ENCODE measurements at regions not wholly inside any gene's neighbourhood (a gene's known extent, or its start where the extent isn't known, plus 50 kb on each side); places are given as distances from the start of the nearest gene placed in this dataset.

DNA sequence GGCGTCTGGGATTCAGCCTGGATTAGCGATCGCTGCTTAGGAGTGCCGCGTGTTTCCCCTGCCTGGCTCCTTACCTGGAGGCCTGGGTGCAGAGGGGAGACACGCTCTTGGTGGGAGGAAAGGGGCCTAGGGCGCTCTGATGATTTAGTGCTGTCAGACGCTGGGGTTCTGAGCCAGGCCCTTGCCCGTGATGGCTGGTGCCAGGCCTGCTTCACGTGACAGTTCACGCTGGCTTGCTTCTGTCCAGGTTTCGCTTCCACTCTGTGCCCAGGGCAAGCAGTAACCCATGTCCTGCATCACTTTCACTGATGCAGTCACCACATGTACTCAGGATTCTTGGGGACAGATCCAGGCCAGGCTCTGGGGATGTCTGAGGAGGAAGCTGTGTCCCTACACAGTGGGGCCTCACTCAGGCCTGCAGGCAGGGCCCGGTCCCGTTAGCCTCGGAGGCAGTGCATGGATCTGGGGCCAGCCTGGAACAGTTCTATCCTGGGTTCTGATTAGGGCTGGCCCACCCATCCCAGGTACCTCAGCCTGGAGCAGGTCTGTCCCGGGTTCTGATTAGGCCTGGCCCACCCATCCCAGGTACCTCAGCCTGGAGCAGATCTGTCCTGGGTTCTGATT is 1220.9 kb downstream of the BRD1 start:
- DNase-seq (ENCODE audit: low read depth, low spot score), result no peak

DNA sequence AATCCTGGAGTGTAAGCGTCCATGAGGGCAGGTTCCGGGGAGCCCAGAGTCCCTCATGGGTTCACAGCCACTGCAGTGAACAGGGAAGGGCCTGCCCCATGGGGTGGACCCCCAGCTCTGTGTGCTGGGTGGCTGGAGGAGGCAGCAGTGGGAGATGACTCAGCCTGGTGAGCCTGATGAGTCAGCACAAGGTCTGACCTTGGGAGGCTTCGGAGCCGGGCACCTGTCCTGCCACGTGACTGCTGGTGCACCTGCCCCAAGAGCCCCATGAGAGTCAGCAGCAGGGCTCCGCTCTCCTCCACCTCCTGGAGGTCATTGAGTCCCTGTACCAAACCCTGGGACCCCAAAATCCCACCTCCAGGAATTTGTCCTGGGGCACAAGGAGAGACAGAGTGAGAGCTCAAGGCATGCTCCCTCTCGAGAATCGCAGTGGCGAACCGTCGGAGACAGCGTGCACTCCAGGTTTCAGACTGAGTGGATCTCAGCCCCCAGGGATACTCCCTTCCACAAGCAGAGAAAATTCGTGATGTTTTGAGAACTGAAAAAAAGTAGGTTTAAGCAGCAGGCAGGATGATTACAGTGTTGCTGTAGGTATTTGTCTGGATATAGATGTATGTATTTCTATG is 1221.7 kb downstream of the BRD1 start:
- no peak for DNase-seq (ENCODE audit: low read depth, low spot score)

DNA sequence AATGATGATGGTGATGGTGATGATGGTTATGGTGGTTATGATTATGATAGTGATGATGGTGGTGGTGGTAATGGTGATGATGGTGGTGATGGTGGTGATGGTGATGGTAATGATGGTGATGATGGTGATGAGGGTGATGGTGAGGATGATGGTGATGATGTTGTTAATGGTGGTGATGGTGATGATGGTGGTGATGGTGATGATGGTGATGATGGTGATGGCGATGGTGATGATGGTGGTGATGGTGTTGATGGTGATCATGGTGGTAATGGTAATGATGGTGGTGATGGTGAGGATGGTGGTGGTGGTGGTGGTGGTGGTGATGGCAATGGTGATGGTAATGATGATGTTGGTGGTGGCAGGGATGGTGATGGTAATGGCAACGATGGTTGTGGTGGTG is 1222.5 kb downstream of the BRD1 start:
- no peak for DNase-seq (ENCODE audit: low read depth, low spot score)

DNA sequence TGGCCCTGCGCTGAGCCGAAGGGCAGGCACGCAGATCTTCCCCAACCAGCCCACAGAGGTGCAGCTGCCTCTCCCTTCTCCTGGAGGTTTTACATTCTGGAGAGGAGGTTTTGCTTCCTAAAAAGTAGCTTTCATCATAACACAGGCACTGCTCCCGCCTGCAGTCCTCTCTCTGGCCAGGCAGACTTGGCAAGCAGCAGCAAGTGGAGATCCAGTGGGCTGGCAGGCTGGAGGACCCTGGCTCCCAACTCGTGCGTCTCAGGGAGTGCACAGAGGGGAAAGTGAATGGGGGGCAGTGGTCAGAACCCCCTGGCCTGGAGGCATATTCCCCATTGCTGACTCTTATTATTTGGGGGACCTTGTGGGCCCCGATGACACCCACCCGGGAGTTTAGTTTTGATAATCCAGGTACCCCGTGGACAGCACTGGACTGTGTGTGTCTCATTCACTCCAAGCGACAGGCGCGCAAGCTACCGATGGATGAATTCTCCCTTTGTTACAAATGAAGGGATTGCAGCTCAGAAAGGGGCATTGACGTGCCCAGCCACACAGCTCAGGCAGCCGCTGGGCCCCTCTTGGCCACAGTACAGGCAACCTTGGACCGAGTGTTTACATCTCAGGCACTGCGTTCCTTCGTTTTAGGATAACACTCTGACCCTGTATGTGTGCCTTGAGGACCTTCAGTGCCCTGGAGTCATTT is 1223.9 kb downstream of the BRD1 start:
- DNase-seq (ENCODE audit: low read depth, low spot score), result no peak

DNA sequence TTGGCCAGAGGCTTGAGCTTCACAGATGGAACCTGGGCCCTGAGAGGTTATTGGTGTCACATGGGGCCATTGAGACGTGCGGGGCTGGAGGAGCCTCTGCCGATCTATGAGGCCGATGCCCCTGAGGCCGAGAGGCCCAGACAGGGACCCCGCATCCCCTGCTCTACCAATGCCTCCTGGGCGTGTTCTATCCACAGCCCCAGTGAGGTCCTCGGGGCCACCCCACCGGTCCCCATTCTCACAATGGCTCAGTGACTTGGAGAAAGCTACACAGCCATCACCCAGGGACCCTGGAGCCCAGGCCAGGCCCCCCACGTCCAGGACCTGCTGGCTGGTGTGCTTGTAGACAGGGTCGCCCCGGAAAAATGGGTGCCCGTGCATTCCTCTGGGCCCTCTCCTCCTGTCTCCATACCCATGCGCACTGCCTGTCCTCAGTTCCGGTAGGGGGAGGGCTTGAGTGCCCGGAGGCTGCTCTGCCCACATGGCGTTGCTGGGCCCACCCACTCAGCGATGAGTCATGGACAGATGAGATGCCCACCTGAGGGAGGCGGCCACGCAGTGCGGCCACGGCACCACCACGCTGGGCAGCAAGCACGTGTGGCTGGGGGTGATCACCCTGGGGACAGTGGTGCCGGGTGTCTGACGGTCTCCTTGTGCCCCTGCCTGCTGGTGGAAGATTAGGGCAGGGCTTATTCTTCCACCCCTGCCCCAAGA is 1224.7 kb downstream of the BRD1 start:
- DNase-seq (ENCODE audit: low read depth, low spot score), result no peak

DNA sequence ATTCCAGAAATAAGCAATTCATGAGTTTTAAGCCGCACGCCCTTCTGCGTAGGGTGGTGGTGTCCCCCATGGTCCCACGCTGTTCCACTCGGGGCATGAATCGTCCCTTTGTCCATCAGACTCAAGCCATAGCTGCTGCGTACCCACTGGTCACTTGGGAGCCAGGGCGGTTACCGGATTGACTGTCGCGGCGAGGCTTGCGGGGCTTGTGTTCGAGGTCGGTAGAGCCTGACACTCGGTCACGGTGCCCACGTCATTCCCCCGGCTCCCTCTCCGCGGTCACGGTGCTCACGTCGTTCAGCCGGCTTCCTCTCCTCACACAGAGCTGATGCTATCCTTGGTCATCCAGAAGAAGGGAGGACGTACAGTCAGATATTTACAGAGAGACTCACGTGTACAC is 1227.0 kb downstream of the BRD1 start:
- DNase-seq (ENCODE audit: low read depth, low spot score), result no peak

DNA sequence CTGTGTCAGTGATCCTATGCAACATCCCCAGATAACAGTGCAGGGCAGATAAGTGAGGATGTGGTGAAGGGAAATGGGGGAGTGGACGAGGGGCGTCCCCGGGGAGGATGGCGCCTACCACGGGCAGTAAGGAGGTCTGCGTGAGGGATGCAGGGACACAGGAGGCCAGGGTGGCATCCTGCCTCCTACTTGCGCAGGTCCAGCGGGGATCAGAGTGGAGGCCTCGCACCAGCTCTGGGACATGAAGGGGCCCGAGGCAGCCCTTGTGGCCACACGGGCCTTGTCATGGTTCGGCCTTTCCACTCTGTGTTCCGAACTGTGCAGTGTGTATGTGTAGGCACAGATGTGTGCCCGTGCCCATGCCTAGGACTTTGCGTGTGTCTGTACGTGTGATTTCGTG is 1227.5 kb downstream of the BRD1 start:
- DNase-seq (ENCODE audit: low read depth, low spot score), result no peak

DNA sequence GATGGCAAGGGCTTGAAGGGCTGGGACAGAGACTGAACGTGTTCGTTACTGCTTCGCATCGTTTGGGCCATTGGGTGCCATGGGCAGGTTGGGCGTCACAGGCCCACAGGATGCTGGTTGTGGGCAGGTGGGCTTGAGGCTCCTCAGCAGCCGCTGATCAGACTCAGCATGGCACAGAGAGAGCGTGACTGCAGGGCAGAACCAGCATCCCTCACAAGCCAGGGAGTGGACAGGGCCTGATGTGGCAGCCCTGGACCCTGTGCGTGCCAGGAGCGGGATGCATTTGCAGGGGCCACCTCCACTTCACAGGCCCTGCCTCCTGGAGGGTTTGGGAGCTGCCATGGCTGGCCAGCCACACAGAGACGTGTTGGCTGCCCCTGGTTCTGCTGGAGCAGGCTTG is 1228.3 kb downstream of the BRD1 start:
- no peak for DNase-seq (ENCODE audit: low read depth, low spot score)

DNA sequence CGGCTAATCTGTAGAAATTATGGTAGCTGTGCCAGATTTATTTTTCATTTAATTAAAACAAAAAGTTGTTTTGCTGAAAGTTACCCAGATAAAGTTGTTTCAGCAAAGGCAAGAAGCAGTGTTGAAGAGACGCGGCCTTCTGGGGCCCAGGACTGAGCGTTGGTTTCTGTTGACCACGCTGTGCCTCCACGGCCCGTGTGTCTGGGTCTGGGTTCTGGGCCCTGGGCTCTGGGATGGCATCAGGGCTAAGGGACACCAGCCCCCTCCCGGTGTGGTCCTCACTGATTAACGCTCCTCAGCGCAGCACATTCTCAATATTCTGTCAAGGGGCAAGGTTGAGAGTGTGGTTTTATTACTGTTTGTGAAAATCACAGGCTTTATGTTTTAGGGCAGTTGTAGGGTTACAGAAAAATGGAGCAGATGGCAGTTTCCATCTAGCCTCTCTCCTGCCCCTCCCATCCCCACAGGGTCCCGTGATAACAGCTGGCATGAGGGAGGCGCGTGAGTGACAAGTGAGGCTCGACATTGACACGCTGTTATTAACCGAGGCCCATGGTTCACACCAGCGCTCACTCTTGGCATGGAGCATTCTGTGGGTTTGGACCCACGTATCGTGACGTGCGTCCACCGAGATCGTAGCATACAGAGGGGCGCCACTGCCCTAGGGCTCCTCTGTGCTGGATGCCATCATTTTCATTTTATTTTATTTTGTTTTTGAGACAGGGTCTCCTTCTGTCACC is 1231.4 kb downstream of the BRD1 start:
- DNase-seq (ENCODE audit: low read depth, low spot score), result no peak

DNA sequence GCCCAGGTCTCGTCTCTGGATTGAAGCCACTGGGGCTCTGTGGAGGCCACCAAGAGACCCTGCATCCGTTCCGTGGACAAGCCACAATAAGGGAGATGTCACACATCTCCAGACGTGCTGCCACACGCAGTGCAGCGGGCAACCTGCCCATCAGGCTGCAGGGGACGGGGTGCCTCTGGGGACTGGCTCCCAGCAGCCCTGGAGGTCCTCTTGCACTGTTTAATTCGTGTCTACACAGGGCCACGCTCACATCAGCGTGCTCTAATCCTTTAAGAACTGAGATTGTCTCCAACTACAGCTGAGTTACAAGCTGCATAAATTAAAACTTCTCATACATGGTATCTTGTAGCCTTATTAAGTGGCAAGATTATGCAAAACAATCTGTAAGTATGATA is 1232.2 kb downstream of the BRD1 start:
- no peak for DNase-seq (ENCODE audit: low read depth, low spot score)

DNA sequence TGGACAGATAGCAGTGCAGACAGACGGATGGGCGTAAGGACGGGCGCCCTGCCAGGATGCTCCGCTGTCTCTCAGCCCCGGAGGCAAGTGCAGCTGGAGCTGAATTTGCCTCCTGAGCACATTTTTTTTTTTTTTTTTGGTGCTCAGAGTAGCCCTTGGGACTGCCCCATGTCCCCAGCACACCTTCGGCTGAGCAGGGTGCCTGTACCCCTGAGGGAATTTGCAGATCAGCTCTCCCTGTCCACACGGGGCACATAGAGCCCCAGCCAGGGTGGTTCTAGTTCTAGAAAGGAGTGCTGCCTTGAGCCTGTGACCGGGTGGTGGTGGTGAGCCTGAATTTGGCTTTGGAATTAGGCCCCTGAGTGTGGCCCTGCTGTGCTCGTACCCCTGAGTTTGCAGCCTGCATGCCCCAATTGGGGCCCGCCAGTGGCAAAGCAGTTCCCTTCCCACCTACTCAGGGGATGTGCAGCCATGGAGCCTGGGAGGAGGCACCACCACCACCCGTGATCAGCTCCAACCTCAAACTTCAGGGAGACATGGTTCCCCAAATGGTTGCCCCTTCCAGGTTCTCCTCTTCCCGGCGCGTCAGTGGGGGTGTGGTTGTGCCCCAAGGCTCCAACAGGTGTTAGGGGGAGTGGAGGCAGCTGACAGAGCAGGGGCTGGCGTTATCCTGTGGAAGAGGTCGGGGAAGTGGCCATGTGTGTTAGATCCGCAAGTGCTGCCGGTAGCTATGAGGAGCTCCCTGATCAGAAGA is 1232.7 kb downstream of the BRD1 start:
- DNase-seq (ENCODE audit: low read depth, low spot score), result no peak

DNA sequence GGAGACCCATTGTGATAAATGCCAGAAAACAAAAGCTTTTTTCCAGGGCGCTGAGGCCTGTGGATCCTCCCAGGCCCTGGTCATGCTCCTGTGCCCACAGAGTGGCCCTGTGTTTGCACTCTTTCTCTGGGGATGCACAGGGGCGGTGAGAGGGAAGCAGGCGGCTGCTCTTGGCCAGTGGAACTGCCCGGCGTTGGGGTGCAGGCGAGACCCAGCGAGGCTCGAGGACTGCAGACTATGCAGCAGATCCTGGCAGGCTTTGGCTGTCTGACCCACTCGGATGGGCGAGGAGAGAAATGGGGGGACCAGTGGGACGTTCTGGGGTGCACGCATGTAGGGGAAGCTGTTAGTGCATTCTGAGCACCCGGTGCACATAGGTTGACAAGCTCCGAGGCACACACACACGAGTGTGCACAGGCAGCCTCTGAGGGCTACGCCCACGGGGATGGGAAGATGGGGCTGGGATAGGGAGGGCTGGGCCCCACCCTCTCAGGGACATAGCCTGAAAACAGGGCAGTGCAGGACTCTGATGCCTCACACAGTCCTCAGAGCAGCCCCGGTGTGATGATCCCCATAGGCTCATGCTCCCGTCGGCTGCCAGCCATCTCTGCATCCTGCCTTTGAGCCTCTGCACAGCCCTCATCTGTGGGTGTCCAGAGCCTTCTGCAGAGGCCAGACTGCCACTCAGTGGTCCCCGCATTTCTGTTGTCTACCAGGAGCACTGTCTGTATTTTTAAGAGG is 1233.5 kb downstream of the BRD1 start:
- no peak for DNase-seq (ENCODE audit: low read depth, low spot score)

DNA sequence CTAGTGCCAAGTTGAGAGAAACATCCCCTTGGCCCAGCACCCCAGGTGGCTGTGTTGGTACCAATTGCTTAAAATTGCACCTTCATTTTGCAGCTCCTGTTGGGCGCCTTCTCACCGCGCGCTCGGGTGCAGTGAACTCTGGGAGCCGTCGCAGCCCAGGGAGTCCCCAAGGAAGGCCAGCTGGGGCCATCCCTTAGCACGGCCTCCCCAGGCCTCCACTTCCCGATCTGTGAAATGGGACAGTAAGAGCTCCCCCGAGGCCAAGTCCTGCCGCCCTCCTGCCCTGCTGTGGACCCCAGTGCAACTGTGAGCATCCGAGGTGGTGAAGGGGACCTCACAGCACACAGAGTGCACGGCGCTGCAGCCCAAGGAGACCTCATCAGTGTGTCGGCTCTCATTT is 1234.1 kb downstream of the BRD1 start:
- no peak for DNase-seq (ENCODE audit: low read depth, low spot score)

DNA sequence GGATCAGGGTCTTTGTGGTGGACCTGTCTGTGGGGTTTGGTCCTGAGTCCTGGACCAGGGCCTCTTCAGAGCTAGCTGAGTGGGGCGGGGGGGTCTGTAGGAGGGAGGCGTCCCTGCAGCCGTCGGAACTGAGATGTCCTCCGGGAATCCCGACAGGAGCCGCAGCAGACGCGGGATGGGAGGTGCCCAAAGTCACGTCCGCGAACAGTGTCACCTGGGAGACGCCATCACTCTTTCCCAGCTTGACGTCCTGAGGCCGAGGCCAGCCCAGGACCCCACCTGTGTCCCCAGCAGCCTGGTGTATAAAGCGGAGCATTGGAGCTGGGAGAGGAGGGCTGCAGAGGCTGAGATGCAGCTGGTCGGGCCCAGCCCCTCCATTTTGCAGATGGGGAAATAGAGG is 1234.7 kb downstream of the BRD1 start:
- no peak for DNase-seq (ENCODE audit: low read depth, low spot score)

DNA sequence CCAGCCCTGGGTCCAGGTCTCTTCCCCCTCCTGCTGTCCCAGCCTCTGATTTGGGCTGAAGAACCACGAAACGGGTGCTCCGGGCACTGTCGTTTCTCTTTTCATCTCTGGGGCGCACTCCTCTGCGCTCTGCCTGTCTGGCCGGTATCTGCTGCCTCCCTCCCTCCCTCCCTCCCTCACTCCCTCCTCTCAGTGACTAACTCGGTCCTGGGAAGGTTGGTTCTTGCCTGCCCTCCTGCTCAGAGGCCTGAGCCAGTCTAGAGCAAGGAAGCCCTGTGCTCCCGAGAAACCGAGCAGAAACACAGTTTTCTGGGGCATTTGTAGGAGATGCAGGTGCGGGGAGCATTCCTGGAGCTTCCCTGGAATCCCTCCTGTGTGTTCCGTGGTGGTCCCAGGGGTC is 1235.2 kb downstream of the BRD1 start:
- DNase-seq (ENCODE audit: low read depth, low spot score), result no peak

DNA sequence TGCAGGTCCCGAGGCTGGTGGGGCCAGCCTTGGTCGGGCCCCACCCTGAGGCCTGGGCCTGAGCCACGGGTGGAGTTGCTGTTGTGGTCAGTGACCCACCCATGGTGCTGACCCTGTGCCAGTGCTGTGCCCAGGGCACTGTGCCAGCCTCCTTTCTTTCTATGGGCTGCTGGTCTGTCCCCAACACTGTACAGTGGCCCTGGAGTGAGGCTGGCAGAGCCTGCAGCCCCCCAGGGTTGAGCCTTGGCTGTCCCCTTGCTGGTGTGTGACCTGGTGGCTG is 1235.7 kb downstream of the BRD1 start:
- no peak for DNase-seq (ENCODE audit: low read depth, low spot score)

DNA sequence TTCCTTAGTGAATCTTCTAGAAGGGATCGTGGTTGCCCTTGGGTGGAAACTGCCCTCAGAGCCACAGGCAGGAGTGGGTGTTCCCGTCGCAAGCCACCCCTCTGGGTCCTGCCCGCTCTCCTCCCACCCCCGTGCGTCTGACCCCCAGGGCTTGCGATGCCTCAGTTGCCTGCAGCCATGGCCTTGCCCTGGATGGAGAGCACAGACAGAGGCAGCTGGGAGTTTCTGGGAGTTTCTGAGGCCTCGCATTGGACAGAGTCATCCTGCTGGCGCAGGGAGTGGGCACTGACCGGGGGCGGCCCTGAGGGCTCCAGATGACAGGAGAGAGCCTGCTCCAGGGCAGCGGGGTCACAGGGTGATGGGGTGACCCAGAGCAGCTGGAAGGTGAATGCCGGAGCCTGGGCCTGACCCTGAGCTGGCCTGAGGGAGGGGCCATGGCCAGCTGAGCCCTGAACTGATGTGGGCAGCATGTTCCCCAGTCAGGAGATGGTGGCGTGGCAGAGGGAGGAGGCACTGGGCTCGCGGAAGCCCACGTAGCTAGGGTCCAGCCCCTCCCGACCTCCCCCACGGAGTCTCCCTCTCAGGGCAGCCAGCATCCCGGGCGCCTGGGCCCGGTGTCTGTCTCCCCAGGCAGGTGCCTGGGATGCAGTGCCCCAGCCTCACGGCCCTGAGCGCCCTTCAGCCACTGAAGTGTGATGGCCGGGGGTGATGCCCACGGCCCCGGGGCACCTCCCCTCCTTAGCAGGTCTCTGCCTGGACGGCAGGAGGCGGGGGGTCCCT is 1236.2 kb downstream of the BRD1 start:
- no peak for DNase-seq (ENCODE audit: low read depth, low spot score)

DNA sequence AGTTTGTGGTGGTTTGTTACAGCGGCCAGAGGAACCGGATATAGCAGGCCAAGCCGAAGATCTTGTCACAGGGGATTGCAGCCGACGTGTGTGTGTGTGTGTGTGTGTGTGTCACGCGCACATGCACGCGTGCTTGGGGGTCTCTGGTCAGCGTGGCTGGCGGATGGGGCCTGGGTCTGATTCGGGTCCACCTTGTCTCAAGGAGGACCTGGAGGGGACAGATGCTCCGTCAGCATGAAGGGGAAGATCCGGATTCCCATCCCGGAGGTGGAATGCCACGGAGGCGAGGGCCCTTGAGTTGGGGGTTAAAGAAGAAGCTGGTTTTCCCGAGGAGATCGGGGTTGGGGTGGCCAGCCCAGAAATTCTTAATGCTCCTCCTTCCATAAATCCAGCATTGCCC is 1237.8 kb downstream of the BRD1 start:
- DNase-seq (ENCODE audit: low read depth, low spot score), result no peak

DNA sequence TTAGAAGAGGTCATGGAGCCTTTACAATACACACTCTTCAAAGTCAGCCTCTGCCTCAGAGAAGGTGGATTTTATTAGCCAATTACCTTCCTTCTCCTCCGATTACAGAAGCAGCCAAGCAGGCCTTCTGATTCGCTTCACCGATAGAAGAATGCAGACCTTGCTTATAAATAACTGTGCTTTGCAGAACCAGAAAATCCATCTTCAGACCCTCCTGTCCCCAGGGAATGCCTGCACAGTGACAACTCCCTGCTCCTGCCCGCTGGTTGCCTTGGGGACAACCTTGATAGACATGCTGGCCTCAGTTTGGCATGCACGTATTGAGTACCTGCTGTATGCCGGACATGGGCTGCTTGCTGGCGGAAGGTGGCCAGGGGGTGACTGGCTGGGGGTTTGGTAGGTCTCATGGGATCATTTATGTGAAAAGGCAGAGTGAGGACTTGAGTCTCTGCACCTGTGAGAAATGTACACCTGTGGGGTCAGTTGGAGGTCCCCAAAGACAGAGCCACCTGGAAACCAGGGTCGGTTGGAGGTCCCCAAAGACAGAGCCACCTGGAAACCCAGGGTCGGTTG is 1238.7 kb downstream of the BRD1 start:
- no peak for DNase-seq (ENCODE audit: low read depth, low spot score)
